GM19238 (cell line): ENCODE measurements at regions not wholly inside any gene's neighbourhood (a gene's known extent, or its start where the extent isn't known, plus 50 kb on each side); places are given as distances from the start of the nearest gene placed in this dataset.
"Not testable (repeated sequence)": the region's sequence is repeated elsewhere in the genome, so short reads cannot be mapped to it uniquely, and the experiment has no call there.

Experiments used
- DNase-seq: peaks from one replicate; pipeline ENCODE4 v3.0.0; 2011; ENCODE audit warnings: low spot score; ENCODE audit not compliant: insufficient read length

GRCh38 chr18:76046221-76046620, 448.8 kb downstream of the ZNF516 start:
- no peak for DNase-seq

- no peak for DNase-seq
Observed at GRCh38 chr18:76042511-76042910, 452.5 kb downstream of the ZNF516 start.

GRCh38 chr18:76018210-76018609, 476.8 kb downstream of the ZNF516 start:
- no peak for DNase-seq

- DNase-seq = no peak
Observed at GRCh38 chr18:76013057-76013456, 482.0 kb downstream of the ZNF516 start.

- no peak for DNase-seq
Observed at GRCh38 chr18:76005632-76006208, 489.3 kb downstream of the ZNF516 start.

GRCh38 chr18:75987913-75988312, 507.1 kb downstream of the ZNF516 start:
- not testable (repeated sequence) for DNase-seq

GRCh38 chr18:75984853-75985252, 510.2 kb downstream of the ZNF516 start:
- no peak for DNase-seq

- no peak for DNase-seq
Observed at GRCh38 chr18:75981102-75981501, 513.9 kb downstream of the ZNF516 start.

GRCh38 chr18:75977081-75977480, 518.0 kb downstream of the ZNF516 start:
- no peak for DNase-seq

- no peak for DNase-seq
Observed at GRCh38 chr18:75970212-75970611, 524.8 kb downstream of the ZNF516 start.

- no peak for DNase-seq
Observed at GRCh38 chr18:75966431-75966830, 528.6 kb downstream of the ZNF516 start.

- no peak for DNase-seq
Observed at GRCh38 chr18:75962036-75962572, 532.9 kb downstream of the ZNF516 start.

GRCh38 chr18:75960356-75960755, 532.9 kb upstream of the SMIM21 start:
- DNase-seq = not testable (repeated sequence)

GRCh38 chr18:75959150-75959549, 531.6 kb upstream of the SMIM21 start:
- DNase-seq = no peak

GRCh38 chr18:75958683-75959082, 531.2 kb upstream of the SMIM21 start:
- DNase-seq = no peak

GRCh38 chr18:75945265-75945933, 517.9 kb upstream of the SMIM21 start:
- DNase-seq = no peak

- no peak for DNase-seq
Observed at GRCh38 chr18:75937306-75937705, 509.8 kb upstream of the SMIM21 start.

- no peak for DNase-seq
Observed at GRCh38 chr18:75936862-75937261, 509.4 kb upstream of the SMIM21 start.

GRCh38 chr18:75931079-75931478, 503.6 kb upstream of the SMIM21 start:
- no peak for DNase-seq

- no peak for DNase-seq
Observed at GRCh38 chr18:75928706-75929105, 501.2 kb upstream of the SMIM21 start.

- DNase-seq = no peak
Observed at GRCh38 chr18:75927791-75928190, 500.3 kb upstream of the SMIM21 start.

GRCh38 chr18:75926811-75927210, 499.3 kb upstream of the SMIM21 start:
- DNase-seq = no peak

GRCh38 chr18:75923169-75923568, 495.7 kb upstream of the SMIM21 start:
- DNase-seq = no peak
